Suppressor macrophage treated with lipopolysaccharide for 4 hours (primary cell): ENCODE measurements at regions not wholly inside any gene's neighbourhood (a gene's known extent, or its start where the extent isn't known, plus 50 kb on each side); places are given as distances from the start of the nearest gene placed in this dataset.

Experiments used
- DNase-seq: peaks from one replicate; pipeline ENCODE4 v3.0.0-alpha.2; 2020

- DNase-seq: no peak
These were observed 140.5 kb upstream of the LHX5 start for GRCh38 chr12:113612076-113612728.

DNA sequence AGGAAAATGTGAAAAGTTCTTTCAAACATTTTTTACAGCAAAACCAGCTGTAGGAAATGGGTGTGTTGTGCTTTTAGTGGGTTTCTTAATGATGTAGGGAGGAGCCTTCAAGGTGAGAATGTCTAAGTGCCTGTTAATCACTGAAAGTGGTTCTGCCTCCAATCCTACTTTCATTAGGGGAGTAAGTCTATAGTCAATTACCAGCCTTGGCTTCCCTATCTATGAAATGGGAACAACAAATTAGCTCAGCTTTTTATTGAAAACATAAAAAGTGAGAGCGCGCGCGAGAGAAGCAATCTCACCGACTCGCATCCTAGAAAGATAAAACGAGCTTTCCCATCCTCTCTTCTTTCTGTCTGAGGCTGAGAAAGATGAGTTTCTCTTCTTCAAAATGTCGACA is 140.0 kb upstream of the LHX5 start:
- DNase-seq: no peak

GRCh38 chr12:113610698-113611097 is 139.0 kb upstream of the LHX5 start:
- DNase-seq: no peak

GRCh38 chr12:113609692-113610469 is 138.2 kb upstream of the LHX5 start:
- no peak for DNase-seq

GRCh38 chr12:113604666-113605065 is 133.0 kb upstream of the LHX5 start:
- DNase-seq: no peak

DNA sequence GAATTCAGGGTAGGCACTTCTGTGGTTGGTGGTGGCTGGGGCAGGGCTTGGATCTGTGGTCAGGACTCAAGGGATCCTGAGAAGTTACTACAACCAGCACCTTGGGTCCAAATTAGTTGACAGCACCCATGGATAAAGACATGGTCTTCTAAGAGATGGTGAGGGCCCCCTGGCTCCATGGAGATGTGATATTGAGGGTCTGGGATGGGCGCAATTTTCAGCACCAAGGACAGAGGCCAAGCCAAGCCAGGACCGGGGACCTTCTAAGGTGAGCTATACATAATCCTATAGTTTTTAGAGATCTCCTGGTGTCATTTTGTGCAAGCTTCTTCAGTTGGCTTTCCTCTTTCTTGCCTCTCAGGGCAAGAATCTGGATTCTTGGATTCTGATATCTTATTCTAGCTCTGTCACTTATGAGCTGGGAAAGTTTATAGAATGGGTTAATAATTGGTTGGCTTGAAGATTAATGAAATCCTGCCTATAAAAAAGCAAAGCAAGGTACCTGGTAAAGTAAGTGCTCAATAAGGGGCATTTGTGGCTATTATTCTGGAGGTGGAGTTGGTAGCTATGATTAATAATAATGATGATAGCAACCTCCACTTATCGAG is 130.1 kb upstream of the LHX5 start:
- DNase-seq: no peak

DNA sequence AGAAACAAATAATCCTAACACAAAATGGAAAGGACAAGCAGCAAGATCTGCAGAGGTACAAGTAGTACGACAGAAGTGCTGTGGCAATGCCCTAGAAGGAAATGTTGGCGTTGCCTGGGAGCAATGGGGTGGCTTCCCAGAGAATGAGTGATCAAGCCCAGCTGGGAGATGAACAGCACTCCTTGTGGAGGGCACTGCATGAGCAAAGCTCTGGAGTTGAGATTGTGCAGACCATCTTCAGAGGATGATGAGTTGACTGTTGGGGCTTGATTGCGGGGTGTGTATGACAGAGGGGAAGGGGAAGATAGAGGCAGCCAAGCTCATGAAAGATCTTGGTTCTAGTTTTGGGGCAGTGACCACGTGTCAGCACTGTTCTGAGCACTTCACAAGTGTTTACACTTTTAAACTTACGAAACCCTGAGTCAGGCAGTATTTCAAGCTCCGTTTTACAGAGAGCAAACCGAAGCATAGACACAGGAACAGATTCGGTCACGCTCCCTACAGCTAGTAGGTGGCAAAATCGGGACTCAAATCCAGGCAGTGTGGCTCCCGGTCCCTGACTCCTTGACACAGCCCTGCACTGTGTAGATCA is 127.2 kb upstream of the LHX5 start:
- no peak for DNase-seq

DNA sequence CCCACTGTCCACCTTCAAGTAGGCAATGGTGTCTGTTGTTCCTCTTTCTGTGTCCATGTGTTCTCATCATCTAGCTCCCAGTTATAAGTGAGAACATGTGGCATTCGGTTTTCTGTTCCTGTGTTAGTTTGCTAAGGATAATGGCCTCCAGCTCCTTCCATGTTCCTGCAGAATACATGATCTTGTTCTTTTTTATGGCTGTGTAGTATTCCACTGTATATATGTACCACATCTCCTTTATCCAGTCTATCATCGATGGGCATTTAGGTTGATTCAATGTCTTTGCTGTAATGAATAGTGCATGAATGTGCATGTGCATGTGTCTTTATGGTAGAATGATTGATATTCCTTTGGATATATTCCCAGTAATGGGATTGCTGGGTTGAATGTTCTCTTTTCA is 123.3 kb upstream of the LHX5 start:
- DNase-seq: no peak

DNA sequence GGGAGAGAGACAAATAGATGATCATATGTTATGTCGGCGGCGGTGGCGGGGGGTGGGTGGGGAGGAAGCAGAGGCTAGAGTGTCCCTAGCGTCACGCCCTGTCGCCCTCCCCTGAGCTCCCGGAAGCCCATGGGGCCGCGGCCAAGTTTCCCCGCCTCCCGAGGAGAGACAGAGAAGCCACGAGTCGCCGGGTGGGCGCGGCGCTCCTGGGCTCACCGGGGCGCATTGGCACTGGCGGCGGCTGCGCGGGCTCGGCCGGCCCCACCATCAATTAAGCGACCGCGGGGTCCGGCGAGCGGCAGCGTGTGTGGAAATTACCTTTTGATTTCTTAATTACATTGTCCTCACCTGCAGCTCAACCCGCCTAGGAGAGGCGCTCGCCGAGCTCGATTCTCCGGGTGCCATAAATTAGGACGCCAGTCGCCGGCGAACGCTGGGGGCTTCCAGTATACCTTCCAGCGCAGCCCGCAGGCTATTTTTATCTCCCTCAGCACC is 119.9 kb upstream of the LHX5 start:
- DNase-seq: peak; percentile 30

DNA sequence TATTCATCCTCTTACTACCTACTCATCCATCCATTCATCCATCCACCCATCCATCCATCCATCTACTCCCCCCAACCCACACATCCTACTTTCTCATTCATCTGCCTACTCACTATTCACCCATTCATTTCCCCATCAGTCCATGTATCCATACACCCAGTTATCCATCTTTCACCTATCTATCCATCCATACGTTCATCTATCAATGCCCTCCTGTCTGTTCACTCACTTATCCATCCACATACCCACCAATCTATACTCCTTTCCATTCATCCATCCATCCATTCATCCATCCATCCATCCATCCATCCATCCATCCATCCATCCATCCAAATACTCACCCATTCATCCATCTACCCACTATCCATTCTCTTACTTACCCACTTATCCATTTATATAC is 117.8 kb upstream of the LHX5 start:
- DNase-seq: no peak

DNA sequence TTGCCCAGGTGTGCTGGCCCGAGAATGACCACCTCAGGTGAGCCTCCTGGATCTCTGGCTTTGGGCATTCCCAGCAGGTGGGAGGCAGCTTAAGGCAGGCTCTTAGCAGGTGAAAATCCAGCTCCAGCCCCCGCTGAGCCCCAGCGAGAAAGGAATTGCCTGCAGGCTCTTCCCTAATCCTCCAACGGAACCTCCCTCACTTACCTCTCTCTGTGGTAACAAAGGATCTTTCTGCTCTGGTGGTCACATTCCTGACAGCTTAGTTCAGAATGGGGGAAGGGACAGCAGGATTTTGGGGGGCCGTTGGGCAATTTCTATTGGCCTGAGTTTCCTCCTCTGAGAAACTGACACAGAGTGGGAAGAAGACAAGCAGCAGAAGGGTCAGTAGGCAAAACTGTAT is 116.0 kb upstream of the LHX5 start:
- DNase-seq: no peak

GRCh38 chr12:113586461-113586860 is 114.8 kb upstream of the LHX5 start:
- DNase-seq: no peak

DNA sequence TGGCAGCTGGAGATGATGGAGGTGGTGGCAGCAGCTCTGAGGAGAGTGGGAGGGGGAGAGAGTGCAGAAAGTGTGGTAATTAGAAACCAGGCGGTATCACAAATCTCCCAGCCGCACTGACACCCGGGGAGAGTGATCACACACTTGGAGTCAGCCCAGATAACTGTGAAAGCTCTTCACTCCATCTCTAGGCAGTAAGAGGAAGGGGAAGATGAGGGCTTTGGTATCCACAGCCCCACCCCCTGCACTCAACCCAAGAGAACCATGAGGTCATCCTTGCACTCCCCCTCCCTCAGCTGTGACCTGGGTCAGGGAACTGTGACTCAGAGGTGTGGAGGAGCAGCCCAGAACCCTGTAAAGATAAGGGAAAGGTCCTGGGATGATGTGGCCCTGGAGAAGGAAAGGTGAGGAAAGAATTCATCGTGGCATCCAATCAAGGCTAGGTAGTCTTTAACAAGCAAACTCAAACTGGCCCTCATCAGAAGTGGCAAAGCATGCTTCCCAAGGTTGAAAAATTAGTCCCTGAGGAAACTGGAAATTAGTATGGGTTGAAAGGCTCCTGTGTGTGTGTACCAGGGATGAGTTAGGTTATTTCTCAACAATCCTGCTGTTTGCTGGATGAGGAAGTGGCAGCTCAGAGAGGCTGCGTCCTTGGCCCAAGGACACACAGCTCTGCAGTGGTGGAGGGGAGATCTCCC is 111.0 kb upstream of the LHX5 start:
- DNase-seq: peak; percentile 2

DNA sequence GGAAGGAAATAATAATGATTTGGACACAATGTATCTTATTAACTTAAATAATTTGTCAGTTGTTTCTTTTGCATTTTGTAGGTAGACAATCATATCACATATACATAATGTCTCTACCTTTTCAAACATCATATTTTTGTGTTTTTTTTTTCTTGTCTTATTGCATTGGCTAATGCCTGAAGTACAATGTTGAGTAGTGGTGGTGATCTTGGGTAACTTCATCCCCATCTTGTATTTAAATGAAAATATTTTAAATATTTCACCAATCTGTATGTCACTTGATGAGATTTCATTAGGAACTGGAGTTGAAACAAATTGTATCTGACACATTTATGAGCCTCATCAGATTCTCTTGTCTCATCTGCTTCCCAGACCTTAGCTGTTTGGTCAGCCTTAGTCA is 109.7 kb upstream of the LHX5 start:
- DNase-seq: no peak

DNA sequence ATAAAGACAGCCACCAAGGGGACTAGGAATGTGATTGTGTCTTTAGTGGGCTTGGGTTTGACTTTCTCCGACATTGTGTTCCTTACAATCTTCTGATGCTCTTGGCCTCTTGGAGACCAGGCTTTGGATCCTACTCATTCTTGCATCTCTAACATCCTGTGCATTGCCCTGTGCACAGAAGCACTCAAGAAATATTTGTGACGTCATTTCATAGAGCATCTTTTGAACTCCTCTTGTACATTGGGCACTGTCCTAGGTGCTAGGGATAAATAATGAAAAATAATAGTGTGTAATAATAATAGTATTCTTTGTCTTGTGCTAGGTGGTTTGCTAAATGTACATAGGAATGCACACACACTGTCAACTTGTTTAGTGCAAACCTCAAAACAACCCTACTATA is 108.8 kb upstream of the LHX5 start:
- no peak for DNase-seq

GRCh38 chr12:113577464-113578129 is 105.9 kb upstream of the LHX5 start:
- no peak for DNase-seq

DNA sequence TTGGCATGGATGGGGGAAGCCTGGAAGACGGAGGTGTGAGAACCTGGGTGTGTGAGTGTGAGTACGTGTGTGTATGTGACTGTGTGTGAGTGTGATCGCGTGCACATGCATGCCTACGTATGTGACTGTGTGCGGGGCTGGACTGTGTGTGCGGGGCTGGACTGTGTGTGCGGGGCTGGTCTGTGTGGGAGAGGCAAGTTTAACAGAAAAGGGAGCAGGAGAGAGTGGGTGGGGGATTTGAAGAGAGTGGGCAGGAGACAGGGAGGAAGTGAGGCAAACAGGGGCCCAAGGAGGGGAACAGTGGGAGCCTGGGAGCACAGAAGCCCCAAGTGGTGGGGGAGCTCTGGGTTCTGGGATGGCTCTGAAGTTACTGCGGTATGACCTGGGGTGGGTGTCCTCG is 103.7 kb upstream of the LHX5 start:
- no peak for DNase-seq

DNA sequence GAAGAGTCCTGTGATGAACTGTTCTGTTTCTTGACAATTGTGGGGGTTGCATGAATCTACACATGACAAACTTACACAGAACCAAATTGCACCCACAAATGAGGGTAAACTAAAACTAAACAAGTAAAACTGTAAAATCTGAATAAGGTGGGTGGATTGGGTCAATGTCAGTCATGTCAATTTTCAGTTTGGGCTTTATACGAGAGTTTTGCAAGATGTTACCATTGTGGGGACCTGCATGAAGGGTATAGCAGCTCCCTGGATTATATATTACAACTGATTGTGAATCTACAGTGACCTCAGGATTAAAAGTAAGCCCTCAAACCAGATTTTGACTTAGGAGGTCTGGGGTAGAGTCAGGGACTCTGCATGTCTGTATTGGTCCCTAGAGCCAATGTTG is 101.5 kb upstream of the LHX5 start:
- no peak for DNase-seq

- no peak for DNase-seq
These were observed 100.0 kb upstream of the LHX5 start for GRCh38 chr12:113571713-113572112.

- no peak for DNase-seq
These were observed 98.1 kb upstream of the LHX5 start for GRCh38 chr12:113569806-113570205.

- DNase-seq: no peak
These were observed 96.3 kb upstream of the LHX5 start for GRCh38 chr12:113568021-113568420.

GRCh38 chr12:113565368-113565767 is 93.7 kb upstream of the LHX5 start:
- DNase-seq: no peak
